Heart left ventricle (tissue), 16 donors: ENCODE measurements at regions not wholly inside any gene's neighbourhood (a gene's known extent, or its start where the extent isn't known, plus 50 kb on each side); places are given as distances from the start of the nearest gene placed in this dataset.
"Not testable (repeated sequence)": the region's sequence is repeated elsewhere in the genome, so short reads cannot be mapped to it uniquely, and the experiment has no call there.

Experiments
- ATAC-seq, 4 donors: fragments of 200-7000 bp; cut with Tn5 transposase; one replicate each; pipeline ENCODE4 v1.9.1; 2020 to 2022; ENCODE audit warnings: moderate library complexity in 4 of 4, mild to moderate bottlenecking in 3 of 4, moderate number of reproducible peaks in 1 of 4
- DNase-seq, 5 donors: peaks; one replicate each; pipeline ENCODE4 v3.0.0-alpha.2; 2020
- H3K27ac ChIP-seq, 12 donors: fragments of 200-600 bp; sonication (generic) in 4 of 12; one replicate each; pipeline versions ENCODE4 v1.5.0 to v1.8.0; 2016 to 2022; ENCODE audit warnings: mild to moderate bottlenecking in 2 of 12
- H3K27me3 ChIP-seq, 9 donors: fragments of 200-600 bp; sonication (generic) in 2 of 9; one replicate each; pipeline versions ENCODE4 v1.5.1 to v1.8.0; 2016 to 2022; ENCODE audit warnings: mild to moderate bottlenecking in 3 of 9
- H3K36me3 ChIP-seq, 9 donors: fragments of 200-600 bp; sonication (generic) in 2 of 9; one replicate each; pipeline versions ENCODE4 v1.5.0 to v1.8.0; 2018 to 2022; ENCODE audit warnings: mild to moderate bottlenecking in 2 of 9
- H3K4me1 ChIP-seq, 12 donors: fragments of 200-600 bp; sonication (generic) in 4 of 12; one replicate each; pipeline versions ENCODE4 v1.5.0 to v1.8.0; 2016 to 2022; ENCODE audit warnings: mild to moderate bottlenecking in 3 of 12
- H3K4me3 ChIP-seq, 12 donors: fragments of 200-600 bp; sonication (generic) in 4 of 12; one replicate each; pipeline versions ENCODE4 v1.5.0 to v1.8.0; 2017 to 2022; ENCODE audit warnings: mild to moderate bottlenecking in 9 of 12, moderate library complexity in 4 of 12
- H3K9me3 ChIP-seq, 12 donors: fragments of 200-600 bp; sonication (generic) in 4 of 12; one replicate each; pipeline versions ENCODE4 v1.5.0 to v1.8.0; 2016 to 2022; ENCODE audit warnings: mild to moderate bottlenecking in 1 of 12
- POLR2A ChIP-seq, 2 donors: fragments of 450-650 bp; IDR thresholded peaks; one replicate each; pipeline ENCODE4 v1.6.1; 2017; ENCODE audit warnings: antibody characterized with exemption in 2 of 2, mild to moderate bottlenecking in 2 of 2, moderate library complexity in 2 of 2
- WGBS, 4 donors: extraction: QIAGEN DNeasy Blood & Tissue Kit in 2 of 4; methylation state at CpG; one replicate each; pipeline versions ENCODE4 v1.1.5 to v1.1.7; 2013 to 2018; 5-methylcytosine and 5-hydroxymethylcytosine counted together
- intact Hi-C, 10 donors: fragments of 100-400 bp; cut with DNase I; formaldehyde crosslinking; loops; one replicate each; pipeline versions ENCODE4 v1.11.1 to v1.14.2; 2022
- TF ChIP-seq, protein P1 (sequence below), 12 donors: fragments of 200-600 bp; sonication (generic) in 4 of 12; IDR thresholded peaks; one replicate each; pipeline versions ENCODE4 v1.5.0 to v1.8.0; 2018 to 2022; ENCODE audit warnings: antibody characterized with exemption in 12 of 12, mild to moderate bottlenecking in 5 of 12
- donor health status: ischemic (EF 13 %, LVEDD 7.1; RV severe dilation, severe dysfunction).
- donor health status: healthy with polysubstance abuse.
- donor health status: DM: no; HTN: yes; CAD: no.
- donor health status: DM: no; HTN: no; CAD: no.
- donor health status: ischemic (EF 25% LVEDD 6.9; RV normal size, moderate dysfunction).
- donor health status: ischemic (EF 25% LVEDD 5.7; RV mildly dilated, moderate dysfunction).
- donor health status: healthy.
- donor health status: DM: yes; HTN: yes; CAD: no.
- donor health status: ischemic (EF 35%, LVEDD 5.7; RV mildly dilated, moderate dysfunction).
- donor health status: nonischemic (EF 11% LVEDD 7.7; RV severe dilation, severe dysfunction).
- donor health status: DM: yes; HTN: yes; CAD: no.
- donor health status: PGD.
- donor health status: ischemic (EF 29% LVEDD 5.4; RV normal size, mild dysfunction).
- donor health status: nonischemic (EF 23%, LVEDD 6.1; RV moderate dilation, normal function).

DNA sequence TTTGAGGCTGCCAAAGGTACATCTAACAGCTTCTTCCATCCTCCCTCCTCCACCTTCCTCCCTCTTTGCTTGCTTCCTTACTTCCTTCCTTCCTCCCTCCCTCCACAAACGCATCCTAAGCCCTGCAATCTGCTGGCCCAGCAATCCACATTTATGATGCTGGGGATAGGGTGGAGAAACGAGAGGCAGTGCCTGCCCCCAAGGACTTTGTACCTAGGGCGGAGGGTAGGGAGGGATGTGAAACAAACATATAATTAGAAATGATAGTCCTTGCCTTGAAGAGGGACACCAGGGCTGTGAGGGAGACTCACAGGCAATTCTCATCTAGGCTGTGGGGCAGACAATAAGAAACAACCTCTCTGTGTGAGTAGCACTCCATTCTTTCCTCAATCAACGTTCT lies 188.3 kb downstream of the ANKRD30B start:
- ATAC-seq: peak in 1 of 4 donors; percentile 22
- no peak for DNase-seq
- WGBS, 4 donors: 48 to 58% (median 50%) methylated on average over 4 of the region's 4 CpGs
- peaks cover 0 to 9% (median 0%) of the 10 kb centered on the region in 9 donors for H3K27me3 ChIP-seq
- H3K4me3 ChIP-seq: no peak overlapping the region
- no peaks in the 10 kb centered on the region for H3K4me1 ChIP-seq
- intact Hi-C loops: no loop called here
- H3K9me3 ChIP-seq: no peaks in the 10 kb centered on the region
- H3K36me3 ChIP-seq: no peaks in the 10 kb centered on the region
- TF ChIP-seq POLR2A (IDR thresholded peaks at IDR 0.05): no peak
- TF ChIP-seq, protein P1, sequence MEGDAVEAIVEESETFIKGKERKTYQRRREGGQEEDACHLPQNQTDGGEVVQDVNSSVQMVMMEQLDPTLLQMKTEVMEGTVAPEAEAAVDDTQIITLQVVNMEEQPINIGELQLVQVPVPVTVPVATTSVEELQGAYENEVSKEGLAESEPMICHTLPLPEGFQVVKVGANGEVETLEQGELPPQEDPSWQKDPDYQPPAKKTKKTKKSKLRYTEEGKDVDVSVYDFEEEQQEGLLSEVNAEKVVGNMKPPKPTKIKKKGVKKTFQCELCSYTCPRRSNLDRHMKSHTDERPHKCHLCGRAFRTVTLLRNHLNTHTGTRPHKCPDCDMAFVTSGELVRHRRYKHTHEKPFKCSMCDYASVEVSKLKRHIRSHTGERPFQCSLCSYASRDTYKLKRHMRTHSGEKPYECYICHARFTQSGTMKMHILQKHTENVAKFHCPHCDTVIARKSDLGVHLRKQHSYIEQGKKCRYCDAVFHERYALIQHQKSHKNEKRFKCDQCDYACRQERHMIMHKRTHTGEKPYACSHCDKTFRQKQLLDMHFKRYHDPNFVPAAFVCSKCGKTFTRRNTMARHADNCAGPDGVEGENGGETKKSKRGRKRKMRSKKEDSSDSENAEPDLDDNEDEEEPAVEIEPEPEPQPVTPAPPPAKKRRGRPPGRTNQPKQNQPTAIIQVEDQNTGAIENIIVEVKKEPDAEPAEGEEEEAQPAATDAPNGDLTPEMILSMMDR (IDR thresholded peaks at IDR 0.05): no peak
- no peak overlapping the region for H3K27ac ChIP-seq

DNA sequence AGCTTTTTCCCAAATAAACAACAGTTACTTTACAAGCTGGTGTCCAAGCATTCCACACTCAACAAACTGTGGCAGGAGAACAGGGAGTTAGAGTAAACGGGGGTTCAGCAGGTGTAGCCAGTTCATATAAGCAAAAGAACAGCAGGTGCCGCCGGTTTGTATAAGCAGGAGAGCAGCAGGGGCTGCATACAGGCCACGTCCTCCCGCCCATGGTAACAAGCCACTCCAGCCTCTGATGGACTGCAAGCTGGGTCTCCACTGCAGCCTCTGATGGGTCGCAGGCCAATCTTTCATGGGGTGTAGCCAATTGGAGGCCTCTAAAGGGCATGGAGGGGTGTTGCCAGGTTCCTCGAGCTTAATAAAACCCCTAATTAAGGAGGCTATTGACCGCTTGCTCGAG lies 189.3 kb downstream of the ANKRD30B start:
- Histone ChIP-seq H3K27me3 (peaks cover 0 to 9% (median 0%) of the 10 kb centered on the region in 9 donors), H3K4me3 (no peak overlapping the region), H3K36me3 (no peaks in the 10 kb centered on the region), H3K27ac (no peak overlapping the region), H3K9me3 (no peaks in the 10 kb centered on the region), H3K4me1 (no peaks in the 10 kb centered on the region)
- DNase-seq: no peak
- 72 to 82% (median 79%) methylated on average over 8 to 9 of the region's 9 CpGs for WGBS, 4 donors
- no peak for ATAC-seq
- intact Hi-C loops: no loop called here
- TF ChIP-seq, protein P1 (IDR thresholded peaks at IDR 0.05): no peak
- TF ChIP-seq POLR2A (IDR thresholded peaks at IDR 0.05): no peak

DNA sequence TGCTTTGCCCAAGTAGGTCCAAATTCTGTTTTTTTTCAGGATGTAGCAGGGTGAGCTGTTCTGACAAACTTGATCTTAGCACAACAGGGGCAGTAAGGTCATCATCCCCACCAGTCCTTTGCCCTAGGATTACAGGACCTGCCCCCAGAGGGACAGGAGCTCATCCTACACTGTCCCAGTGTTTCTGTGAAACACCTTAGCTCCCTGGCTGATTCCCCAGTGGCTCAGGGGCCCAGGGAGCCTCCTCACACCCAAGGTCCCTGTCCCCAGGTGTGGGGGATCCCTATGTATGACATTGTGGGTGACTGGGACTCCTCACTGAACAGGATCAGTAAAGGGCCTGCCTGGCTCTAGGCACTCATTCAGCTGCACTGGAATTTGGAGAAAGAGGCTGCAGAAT lies 191.2 kb downstream of the ANKRD30B start:
- H3K36me3 ChIP-seq: no peaks in the 10 kb centered on the region
- peaks cover 0 to 9% (median 0%) of the 10 kb centered on the region in 9 donors for H3K27me3 ChIP-seq
- no peak overlapping the region for H3K27ac ChIP-seq
- ATAC-seq: no peak
- intact Hi-C loops: no loop called here
- H3K4me1 ChIP-seq: no peaks in the 10 kb centered on the region
- H3K4me3 ChIP-seq: no peak overlapping the region
- no peak for DNase-seq
- no peaks in the 10 kb centered on the region for H3K9me3 ChIP-seq
- TF ChIP-seq POLR2A (IDR thresholded peaks at IDR 0.05): no peak
- TF ChIP-seq, protein P1 (IDR thresholded peaks at IDR 0.05): no peak

DNA sequence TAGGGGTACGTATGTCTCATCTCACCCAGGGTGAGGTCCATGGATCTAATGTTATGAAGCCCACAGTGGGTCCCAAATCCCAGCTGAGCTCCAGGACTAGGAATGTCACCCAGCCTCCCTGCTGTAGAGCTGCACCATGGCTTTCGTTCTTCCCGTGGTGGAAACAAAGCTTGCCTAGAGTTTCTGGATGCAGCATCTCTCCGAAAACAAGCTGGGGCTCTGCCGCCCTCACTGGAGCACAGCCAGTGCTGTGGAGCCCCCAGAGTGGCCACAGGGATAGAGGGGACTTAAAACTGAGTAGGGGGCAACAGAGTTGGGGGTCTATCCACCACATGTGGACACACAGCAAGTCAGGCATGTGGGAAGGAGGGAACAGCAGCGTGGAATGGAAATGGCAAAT lies 192.1 kb downstream of the ANKRD30B start:
- H3K4me1 ChIP-seq, DNase-seq, intact Hi-C loops, ATAC-seq, H3K4me3 ChIP-seq, H3K27ac ChIP-seq, H3K9me3 ChIP-seq, H3K36me3 ChIP-seq, H3K27me3 ChIP-seq: not testable (repeated sequence)
- WGBS, 4 donors: 68 to 75% (median 71%) methylated on average over 4 to 6 of the region's 6 CpGs

GRCh38 chr18:14940735-14941134 lies 192.8 kb downstream of the ANKRD30B start:
- no peak overlapping the region for H3K27ac ChIP-seq

More at GRCh38 chr18:14940735-14941134, 192.8 kb downstream of the ANKRD30B start:
- no peaks in the 10 kb centered on the region for H3K4me1 ChIP-seq
- intact Hi-C loops: no loop called here
- TF ChIP-seq, protein P1 (IDR thresholded peaks at IDR 0.05): no peak
- no peak for TF ChIP-seq POLR2A (IDR thresholded peaks at IDR 0.05)
- H3K36me3 ChIP-seq: no peaks in the 10 kb centered on the region
- no peaks in the 10 kb centered on the region for H3K9me3 ChIP-seq
- peaks cover 0 to 9% (median 0%) of the 10 kb centered on the region in 9 donors for H3K27me3 ChIP-seq
- no peak overlapping the region for H3K4me3 ChIP-seq
- WGBS, 4 donors: 37 to 57% (median 43%) methylated on average over 2 of the region's 2 CpGs
- ATAC-seq: no peak
- no peak for DNase-seq
